Chondrocyte (in vitro differentiated cells): ENCODE measurements at regions not wholly inside any gene's neighbourhood (a gene's known extent, or its start where the extent isn't known, plus 50 kb on each side); places are given as distances from the start of the nearest gene placed in this dataset.

Experiments used
- DNase-seq: peaks from one replicate; pipeline ENCODE4 v3.0.0; 2021; ENCODE audit warnings: mixed read lengths, low spot score
- H3K27ac Mint-ChIP-seq: one replicate; pipeline ENCODE4 v1.8.0; 2021; ENCODE audit warnings: mild to moderate bottlenecking, moderate library complexity, mixed read lengths; ENCODE audit not compliant: unreplicated experiment
- H3K27me3 Mint-ChIP-seq: 2 replicates; pipeline ENCODE4 v1.8.0; 2021; ENCODE audit warnings: low read depth, mixed read lengths
- H3K36me3 Mint-ChIP-seq: 2 replicates; pipeline ENCODE4 v1.8.0; 2021; ENCODE audit warnings: low read depth, mixed read lengths
- H3K4me1 Mint-ChIP-seq: 2 replicates; pipeline ENCODE4 v1.8.0; 2021; ENCODE audit warnings: low read depth, mild to moderate bottlenecking, mixed read lengths
- H3K4me3 Mint-ChIP-seq: one replicate; pipeline ENCODE4 v1.8.0; 2021; ENCODE audit warnings: mild to moderate bottlenecking, moderate library complexity, mixed read lengths; ENCODE audit not compliant: unreplicated experiment
- H3K9me3 Mint-ChIP-seq: 2 replicates; pipeline ENCODE4 v1.8.0; 2021; ENCODE audit warnings: low read depth, mixed read lengths
- CTCF ChIP-seq: fragments of 200-600 bp; sonication (generic); IDR thresholded peaks from 2 replicates; pipeline ENCODE4 v1.5.0; 2021; ENCODE audit warnings: antibody characterized with exemption, mild to moderate bottlenecking, moderate library complexity

- DNase-seq, result no peak
- Mint-ChIP-seq H3K27me3 (no peaks in the 10 kb centered on the region), H3K4me3 (no peak overlapping the region), H3K36me3 (peaks cover 4% of the 10 kb centered on the region), H3K27ac (no peak overlapping the region), H3K4me1 (peaks cover 12% of the 10 kb centered on the region), H3K9me3 (peaks cover 12% of the 10 kb centered on the region)
- TF ChIP-seq CTCF, result no peak
These were observed 97.4 kb upstream of the ELOVL5 start for GRCh38 chr6:53446151-53446550.

GRCh38 chr6:53441761-53442160 is 93.0 kb upstream of the ELOVL5 start:
- no peaks in the 10 kb centered on the region for H3K27me3 Mint-ChIP-seq
- peak overlapping the region; percentile 72 for H3K27ac Mint-ChIP-seq
- no peak for DNase-seq
- H3K9me3 Mint-ChIP-seq, result no peaks in the 10 kb centered on the region
- no peak for TF ChIP-seq CTCF
- H3K36me3 Mint-ChIP-seq, result no peaks in the 10 kb centered on the region
- peaks cover 49% of the 10 kb centered on the region for H3K4me1 Mint-ChIP-seq
- H3K4me3 Mint-ChIP-seq, result no peak overlapping the region

- H3K27me3 Mint-ChIP-seq, result no peaks in the 10 kb centered on the region
- H3K36me3 Mint-ChIP-seq, result no peaks in the 10 kb centered on the region
- H3K27ac Mint-ChIP-seq, result peak overlapping the region; percentile 82
- H3K4me1 Mint-ChIP-seq, result peaks cover 52% of the 10 kb centered on the region
- DNase-seq, result no peak
- H3K4me3 Mint-ChIP-seq, result no peak overlapping the region
- no peak for TF ChIP-seq CTCF
- H3K9me3 Mint-ChIP-seq, result no peaks in the 10 kb centered on the region
These were observed 92.3 kb upstream of the ELOVL5 start for GRCh38 chr6:53441035-53441493.

- no peak for DNase-seq
- Mint-ChIP-seq H3K27ac (peak overlapping the region; percentile 82), H3K4me3 (no peak overlapping the region), H3K9me3 (no peaks in the 10 kb centered on the region), H3K4me1 (peaks cover 52% of the 10 kb centered on the region), H3K36me3 (no peaks in the 10 kb centered on the region), H3K27me3 (no peaks in the 10 kb centered on the region)
- no peak for TF ChIP-seq CTCF
These were observed 91.7 kb upstream of the ELOVL5 start for GRCh38 chr6:53440336-53440945.

- no peak for DNase-seq
- H3K4me3 Mint-ChIP-seq, result no peak overlapping the region
- H3K9me3 Mint-ChIP-seq, result no peaks in the 10 kb centered on the region
- no peak overlapping the region for H3K27ac Mint-ChIP-seq
- H3K36me3 Mint-ChIP-seq, result no peaks in the 10 kb centered on the region
- TF ChIP-seq CTCF, result no peak
- H3K27me3 Mint-ChIP-seq, result no peaks in the 10 kb centered on the region
- peaks cover 52% of the 10 kb centered on the region for H3K4me1 Mint-ChIP-seq
These were observed 90.8 kb upstream of the ELOVL5 start for GRCh38 chr6:53439556-53439955.
